BJ (cell line): ENCODE measurements at regions not wholly inside any gene's neighbourhood (a gene's known extent, or its start where the extent isn't known, plus 50 kb on each side); places are given as distances from the start of the nearest gene placed in this dataset.

Experiments used
- CTCF ChIA-PET: fragments of 350-600 bp; formaldehyde crosslinking; extraction: SDS; loops from one replicate; lab custom pipeline; 2021; ENCODE audit warnings: antibody characterized with exemption, inconsistent platforms; lab: Yijun Ruan, JAX
- POLR2A ChIA-PET: fragments of 300-600 bp; sonication (Branson Sonifier 250); formaldehyde crosslinking; extraction: SDS; loops from one replicate; lab custom pipeline; 2021; ENCODE audit warnings: antibody characterized with exemption; lab: Charles Lee
- DNase-seq: peaks from one replicate; pipeline ENCODE4 v3.0.0-alpha.2; 2011; ENCODE audit warnings: low read depth
- H3K27me3 ChIP-seq: 2 replicates; pipeline ENCODE4 v1.6.0; 2011; ENCODE audit warnings: low read length; ENCODE audit not compliant: control insufficient read depth, insufficient read depth
- H3K36me3 ChIP-seq: 2 replicates; pipeline ENCODE4 v1.5.1; 2011; ENCODE audit warnings: low read length; ENCODE audit not compliant: control insufficient read depth, insufficient read depth
- H3K4me3 ChIP-seq: 2 replicates; pipeline ENCODE4 v1.5.1; 2011; ENCODE audit warnings: low read depth, mild to moderate bottlenecking, control low read depth, low read length
- CTCF ChIP-seq: IDR thresholded peaks from 2 replicates; pipeline ENCODE4 v1.5.1; 2011; ENCODE audit warnings: low read depth, mild to moderate bottlenecking, control low read depth, inconsistent platforms, low read length, moderate library complexity; ENCODE audit not compliant: insufficient read depth

GRCh38 chr2:195300631-195301030, 356.4 kb upstream of the SLC39A10 start:
- TF ChIP-seq CTCF: no peak
- DNase-seq: no peak
- ChIA-PET CTCF (no interaction called here), POLR2A (no interaction called here)
- H3K4me3 ChIP-seq: no peak overlapping the region
- H3K27me3 ChIP-seq: no peaks in the 10 kb centered on the region
- no peaks in the 10 kb centered on the region for H3K36me3 ChIP-seq

- POLR2A ChIA-PET: interaction anchor here (0.6 kb wide), 1 partner anchor 48 kb away, joined by 3 read pairs; no protein-coding TSS in a partner anchor
Measured at GRCh38 chr2:195299600-195299999, 357.4 kb upstream of the SLC39A10 start.

GRCh38 chr2:195296490-195296889, 360.5 kb upstream of the SLC39A10 start:
- POLR2A ChIA-PET: no interaction called here
- Histone ChIP-seq H3K36me3 (no peaks in the 10 kb centered on the region), H3K4me3 (no peak overlapping the region), H3K27me3 (no peaks in the 10 kb centered on the region)
- CTCF ChIA-PET: no interaction called here
- DNase-seq: no peak
- TF ChIP-seq CTCF: no peak

More at GRCh38 chr2:195299600-195299999, 357.4 kb upstream of the SLC39A10 start:
- no peak for DNase-seq
- H3K27me3 ChIP-seq: no peaks in the 10 kb centered on the region
- no peaks in the 10 kb centered on the region for H3K36me3 ChIP-seq
- CTCF ChIA-PET: no interaction called here
- no peak overlapping the region for H3K4me3 ChIP-seq
- no peak for TF ChIP-seq CTCF

- Histone ChIP-seq H3K36me3 (no peaks in the 10 kb centered on the region), H3K27me3 (no peaks in the 10 kb centered on the region), H3K4me3 (no peak overlapping the region)
- ChIA-PET CTCF (no interaction called here), POLR2A (no interaction called here)
- TF ChIP-seq CTCF: no peak
- DNase-seq: no peak
Measured at GRCh38 chr2:195289081-195289480, 367.9 kb upstream of the SLC39A10 start.

- TF ChIP-seq CTCF: no peak
- no peaks in the 10 kb centered on the region for H3K36me3 ChIP-seq
- H3K4me3 ChIP-seq: no peak overlapping the region
- CTCF ChIA-PET: no interaction called here
- H3K27me3 ChIP-seq: no peaks in the 10 kb centered on the region
- DNase-seq: no peak
- POLR2A ChIA-PET: no interaction called here
Measured at GRCh38 chr2:195279840-195280427, 377.1 kb upstream of the SLC39A10 start.
